ENCODE measurements at regions not wholly inside any gene's neighbourhood (a gene's known extent, or its start where the extent isn't known, plus 50 kb on each side); places are given as distances from the start of the nearest gene placed in this dataset.

- TF ChIP-seq EZH2 (IDR thresholded peaks at IDR 0.05; ENCODE audit: borderline replicate concordance, insufficient read depth, low read depth, low read length, poor library complexity, severe bottlenecking) (no peak), CTCF (IDR thresholded peaks at IDR 0.05) (no peak)
- Histone ChIP-seq H3K4me2 (replicated peaks; ENCODE audit: low read depth, low read length, poor library complexity, severe bottlenecking) (no peak overlapping the region), H3K27me3 (replicated peaks in 1 of 4; ENCODE audit: control extremely low read depth in 1 of 4, control insufficient read depth in 3 of 4, insufficient read depth in 4 of 4, low read length in 3 of 4) (no peaks in the 10 kb centered on the region), H4K20me1 (ENCODE audit: control insufficient read depth, insufficient read depth, low read length, poor library complexity, severe bottlenecking) (no peaks in the 10 kb centered on the region), H3K79me2 (ENCODE audit: control insufficient read depth, insufficient read depth, low read length) (no peaks in the 10 kb centered on the region), H3K9ac (ENCODE audit: low read length) (no peak overlapping the region), H3K4me1 (ENCODE audit: control insufficient read depth in 2 of 2, insufficient read depth in 2 of 2, low read length in 2 of 2) (no peaks in the 10 kb centered on the region), H3K4me3 (ENCODE audit: control extremely low read depth in 1 of 5, extremely low read depth in 1 of 5, insufficient read depth in 1 of 5, low read depth in 2 of 5, low read length in 4 of 5) (no peak overlapping the region), H3K36me3 (replicated peaks in 1 of 2; ENCODE audit: control extremely low read depth in 1 of 2, control insufficient read depth in 1 of 2, extremely low read depth in 1 of 2, insufficient read depth in 2 of 2, low read length in 1 of 2) (no peaks in the 10 kb centered on the region), H3K27ac (ENCODE audit: low read length in 2 of 2) (no peak overlapping the region), H3K9me3 (ENCODE audit: control extremely low read depth in 1 of 3, control insufficient read depth in 2 of 3, insufficient read depth in 1 of 3, low read length in 2 of 3) (no peaks in the 10 kb centered on the region), H2AFZ (ENCODE audit: insufficient read depth, low read depth, low read length, poor library complexity, severe bottlenecking) (no peak overlapping the region)
- CTCF ChIA-PET, result no interaction called here
- no peak for ATAC-seq (ENCODE audit: low read depth)
- no peak overlapping the region for H3K4me3 Mint-ChIP-seq
- no peaks in the 10 kb centered on the region for H3K27me3 Mint-ChIP-seq
- H3K4me1 Mint-ChIP-seq, result no peaks in the 10 kb centered on the region
- POLR2A ChIA-PET, result no interaction called here
- DNase-seq, result no peak
- peaks cover 5% of the 10 kb centered on the region for H3K9me3 Mint-ChIP-seq (ENCODE audit: insufficient read depth)
- intact Hi-C loops (cut with micrococcal nuclease), result no loop called here
- no peak overlapping the region for H3K27ac Mint-ChIP-seq
Observed at GRCh38 chr5:102627315-102627714, 127.8 kb upstream of the PAM start.

GRCh38 chr5:102628441-102629175, 126.5 kb upstream of the PAM start:
- CTCF ChIA-PET, result no interaction called here
- Histone ChIP-seq H3K36me3 (replicated peaks in 1 of 2; ENCODE audit: control extremely low read depth in 1 of 2, control insufficient read depth in 1 of 2, extremely low read depth in 1 of 2, insufficient read depth in 2 of 2, low read length in 1 of 2) (no peaks in the 10 kb centered on the region), H3K27ac (ENCODE audit: low read length in 2 of 2) (no peak overlapping the region), H3K27me3 (replicated peaks in 1 of 4; ENCODE audit: control extremely low read depth in 1 of 4, control insufficient read depth in 3 of 4, insufficient read depth in 4 of 4, low read length in 3 of 4) (no peaks in the 10 kb centered on the region), H3K9me3 (ENCODE audit: control extremely low read depth in 1 of 3, control insufficient read depth in 2 of 3, insufficient read depth in 1 of 3, low read length in 2 of 3) (no peaks in the 10 kb centered on the region), H3K4me3 (ENCODE audit: control extremely low read depth in 1 of 5, extremely low read depth in 1 of 5, insufficient read depth in 1 of 5, low read depth in 2 of 5, low read length in 4 of 5) (no peak overlapping the region), H3K9ac (ENCODE audit: low read length) (no peak overlapping the region), H2AFZ (ENCODE audit: insufficient read depth, low read depth, low read length, poor library complexity, severe bottlenecking) (no peak overlapping the region), H4K20me1 (ENCODE audit: control insufficient read depth, insufficient read depth, low read length, poor library complexity, severe bottlenecking) (no peaks in the 10 kb centered on the region), H3K4me1 (ENCODE audit: control insufficient read depth in 2 of 2, insufficient read depth in 2 of 2, low read length in 2 of 2) (no peaks in the 10 kb centered on the region), H3K4me2 (replicated peaks; ENCODE audit: low read depth, low read length, poor library complexity, severe bottlenecking) (no peak overlapping the region), H3K79me2 (ENCODE audit: control insufficient read depth, insufficient read depth, low read length) (no peaks in the 10 kb centered on the region)
- 17% methylated on average over 3 of the region's 3 CpGs for WGBS (ENCODE audit: insufficient coverage)
- Mint-ChIP-seq H3K27me3 (no peaks in the 10 kb centered on the region), H3K27ac (no peak overlapping the region), H3K4me3 (no peak overlapping the region), H3K4me1 (no peaks in the 10 kb centered on the region), H3K9me3 (ENCODE audit: insufficient read depth) (peaks cover 5% of the 10 kb centered on the region)
- intact Hi-C loops (cut with micrococcal nuclease), result no loop called here
- POLR2A ChIA-PET, result no interaction called here
- no peak for TF ChIP-seq EZH2 (IDR thresholded peaks at IDR 0.05; ENCODE audit: borderline replicate concordance, insufficient read depth, low read depth, low read length, poor library complexity, severe bottlenecking)
- TF ChIP-seq CTCF (IDR thresholded peaks at IDR 0.05), result no peak
- DNase-seq, result no peak
- ATAC-seq (ENCODE audit: low read depth), result no peak

Measured in B cell (primary cell).